ENCODE measurements at regions not wholly inside any gene's neighbourhood (a gene's known extent, or its start where the extent isn't known, plus 50 kb on each side); places are given as distances from the start of the nearest gene placed in this dataset.
A peak's percentile ranks its signal among the peaks of the same experiment; 100 is the strongest.

- Histone ChIP-seq H3K27ac (no peak overlapping the region), H3K9ac (ENCODE audit: low read depth in 2 of 2, low read length in 2 of 2) (no peak overlapping the region), H3K27me3 (no peaks in the 10 kb centered on the region), H3K4me1 (no peaks in the 10 kb centered on the region), H3K4me3 (no peak overlapping the region), H3K9me3 (no peaks in the 10 kb centered on the region), H3K36me3 (no peaks in the 10 kb centered on the region)
- peak; percentile 25 for DNase-seq
- no peak for TF ChIP-seq CTCF (IDR thresholded peaks at IDR 0.05)
- intact Hi-C loops (cut with DNase I), result no loop called here
These were observed 464.3 kb downstream of the EPM2A start for GRCh38 chr6:145271040-145271439.

DNA sequence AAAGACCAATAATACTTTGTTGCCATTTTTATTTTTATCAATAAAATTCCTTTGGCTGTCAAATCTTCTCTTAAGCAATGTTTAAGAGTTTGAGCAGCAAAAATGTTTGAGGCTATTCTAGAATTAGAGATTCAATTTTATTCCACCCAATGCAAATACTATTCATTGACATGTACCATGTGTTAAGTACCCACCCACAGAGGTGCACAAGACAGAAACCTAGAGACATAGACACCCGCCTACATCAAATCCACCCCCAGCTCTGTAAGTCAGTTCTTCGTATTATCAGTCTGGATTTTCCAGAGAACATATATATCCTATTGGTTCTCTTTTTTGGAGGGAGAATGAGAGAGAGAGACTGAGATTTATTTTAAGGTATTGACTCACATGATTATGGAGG is 463.7 kb downstream of the EPM2A start:
- no peak overlapping the region for H3K9ac ChIP-seq (ENCODE audit: low read depth in 2 of 2, low read length in 2 of 2)
- H3K4me1 ChIP-seq, result no peaks in the 10 kb centered on the region
- H3K27me3 ChIP-seq, result no peaks in the 10 kb centered on the region
- TF ChIP-seq CTCF (IDR thresholded peaks at IDR 0.05), result no peak
- DNase-seq, result no peak
- no peak overlapping the region for H3K4me3 ChIP-seq
- H3K36me3 ChIP-seq, result no peaks in the 10 kb centered on the region
- H3K27ac ChIP-seq, result no peak overlapping the region
- intact Hi-C loops (cut with DNase I), result no loop called here
- H3K9me3 ChIP-seq, result no peaks in the 10 kb centered on the region

GRCh38 chr6:145272246-145272645 is 463.1 kb downstream of the EPM2A start:
- Histone ChIP-seq H3K27ac (no peak overlapping the region), H3K27me3 (no peaks in the 10 kb centered on the region), H3K4me3 (no peak overlapping the region), H3K9me3 (no peaks in the 10 kb centered on the region), H3K4me1 (no peaks in the 10 kb centered on the region), H3K9ac (ENCODE audit: low read depth in 2 of 2, low read length in 2 of 2) (no peak overlapping the region), H3K36me3 (no peaks in the 10 kb centered on the region)
- TF ChIP-seq CTCF (IDR thresholded peaks at IDR 0.05), result no peak
- intact Hi-C loops (cut with DNase I), result no loop called here
- DNase-seq, result no peak

GRCh38 chr6:145273136-145273535 is 462.2 kb downstream of the EPM2A start:
- Histone ChIP-seq H3K27ac (no peak overlapping the region), H3K36me3 (no peaks in the 10 kb centered on the region), H3K4me3 (no peak overlapping the region), H3K9me3 (no peaks in the 10 kb centered on the region), H3K4me1 (no peaks in the 10 kb centered on the region), H3K9ac (ENCODE audit: low read depth in 2 of 2, low read length in 2 of 2) (no peak overlapping the region), H3K27me3 (no peaks in the 10 kb centered on the region)
- DNase-seq, result no peak
- intact Hi-C loops (cut with DNase I), result no loop called here
- TF ChIP-seq CTCF (IDR thresholded peaks at IDR 0.05), result no peak

GRCh38 chr6:145274083-145274482 is 461.2 kb downstream of the EPM2A start:
- Histone ChIP-seq H3K4me1 (no peaks in the 10 kb centered on the region), H3K27ac (no peak overlapping the region), H3K4me3 (no peak overlapping the region), H3K9ac (ENCODE audit: low read depth in 2 of 2, low read length in 2 of 2) (no peak overlapping the region), H3K27me3 (no peaks in the 10 kb centered on the region), H3K36me3 (no peaks in the 10 kb centered on the region), H3K9me3 (no peaks in the 10 kb centered on the region)
- no peak for DNase-seq
- no peak for TF ChIP-seq CTCF (IDR thresholded peaks at IDR 0.05)
- intact Hi-C loops (cut with DNase I), result no loop called here

DNA sequence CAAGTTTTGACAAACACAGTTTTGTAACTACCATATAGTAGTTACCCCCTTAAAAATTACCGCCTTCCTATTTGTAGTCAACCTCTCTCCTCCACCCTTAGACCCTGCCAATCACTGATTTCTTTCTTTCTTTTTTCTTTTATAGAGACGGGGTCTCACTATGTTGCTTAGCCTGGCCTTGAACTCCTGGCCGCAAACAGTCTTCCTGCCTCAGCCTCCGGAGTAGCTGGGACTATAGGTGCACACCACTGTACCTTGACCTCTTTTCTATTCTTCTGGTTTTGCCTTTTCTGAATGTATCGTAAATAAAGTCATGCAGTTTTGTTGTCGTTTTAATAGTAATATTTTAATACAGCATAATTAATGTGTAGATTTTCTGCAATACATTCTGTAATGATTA is 460.3 kb downstream of the EPM2A start:
- no peak overlapping the region for H3K27ac ChIP-seq
- H3K9ac ChIP-seq (ENCODE audit: low read depth in 2 of 2, low read length in 2 of 2), result no peak overlapping the region
- H3K36me3 ChIP-seq, result no peaks in the 10 kb centered on the region
- no peaks in the 10 kb centered on the region for H3K4me1 ChIP-seq
- DNase-seq, result no peak
- no peaks in the 10 kb centered on the region for H3K9me3 ChIP-seq
- no peaks in the 10 kb centered on the region for H3K27me3 ChIP-seq
- TF ChIP-seq CTCF (IDR thresholded peaks at IDR 0.05), result no peak
- intact Hi-C loops (cut with DNase I), result no loop called here
- no peak overlapping the region for H3K4me3 ChIP-seq
